ENCODE measurements at regions not wholly inside any gene's neighbourhood (a gene's known extent, or its start where the extent isn't known, plus 50 kb on each side); places are given as distances from the start of the nearest gene placed in this dataset.
A peak's percentile ranks its signal among the peaks of the same experiment; 100 is the strongest.

DNA sequence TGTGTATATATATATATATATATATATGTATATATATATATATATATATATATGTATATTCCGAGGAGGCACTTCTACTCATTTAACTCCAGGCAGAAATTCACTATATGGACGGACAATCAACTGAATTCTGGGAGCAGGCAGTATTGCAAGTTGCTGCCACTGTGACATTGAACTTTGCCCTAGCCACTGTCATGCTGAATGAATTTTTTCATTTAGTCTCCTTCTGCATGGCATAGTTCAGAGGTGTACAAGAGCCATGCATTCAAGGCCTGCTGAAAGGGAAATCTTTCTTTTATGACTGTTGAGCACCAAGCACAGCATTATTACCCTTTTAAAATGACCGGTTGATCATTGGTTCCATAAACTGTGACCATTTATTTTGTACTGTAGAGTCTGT, 176.2 kb upstream of the THRB start:
- Histone ChIP-seq H3K4me3 (ENCODE audit: low read length in 2 of 2) (no peak overlapping the region), H3K4me1 (ENCODE audit: insufficient read depth, low read length) (no peaks in the 10 kb centered on the region), H3K27me3 (ENCODE audit: insufficient read depth, low read length) (no peaks in the 10 kb centered on the region), H3K27ac (ENCODE audit: low read depth, low read length) (no peak overlapping the region), H3K9me3 (ENCODE audit: control insufficient read depth in 1 of 2, low read length in 2 of 2) (no peaks in the 10 kb centered on the region), H3K36me3 (ENCODE audit: insufficient read depth, low read length) (no peaks in the 10 kb centered on the region)
- no peaks in the 10 kb centered on the region for H3K36me3 Mint-ChIP-seq
- DNase-seq, result no peak
- no peak overlapping the region for H3K4me3 Mint-ChIP-seq
- ChIA-PET POLR2A (ENCODE audit: partially characterized antibody) (no interaction called here), CTCF (ENCODE audit: partially characterized antibody) (interaction anchor here (1.9 kb wide), 1 partner anchor 10 kb away, joined by 8 read pairs; no protein-coding TSS in a partner anchor)
- H3K27me3 Mint-ChIP-seq, result no peaks in the 10 kb centered on the region
- intact Hi-C loops (cut with micrococcal nuclease), result no loop called here
- H3K27ac Mint-ChIP-seq, result no peak overlapping the region
- peaks cover 0 to 6% (median 0%) of the 10 kb centered on the region in 8 donors for H3K9me3 Mint-ChIP-seq
- H3K4me1 Mint-ChIP-seq, result no peaks in the 10 kb centered on the region

DNA sequence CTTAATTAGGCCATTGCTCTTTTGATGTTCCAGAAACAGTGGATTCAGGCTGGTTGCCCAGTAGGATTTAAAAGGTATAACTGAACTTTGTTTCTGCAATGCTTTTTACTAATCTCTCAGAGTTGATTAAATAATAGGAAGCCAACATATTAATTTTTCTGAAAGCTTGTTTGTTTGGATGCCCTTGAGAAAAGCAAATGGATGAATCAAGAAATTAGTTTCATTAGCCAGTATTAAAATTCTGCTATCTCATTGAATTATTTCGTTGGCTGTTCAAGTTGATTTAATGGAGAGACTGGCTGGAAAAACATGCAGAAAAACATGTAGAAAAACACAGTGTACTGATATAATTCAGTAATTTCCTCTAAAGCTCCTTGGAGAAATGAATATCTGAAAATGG, 178.9 kb upstream of the THRB start:
- POLR2A ChIA-PET (ENCODE audit: partially characterized antibody), result no interaction called here
- H3K27ac ChIP-seq (ENCODE audit: low read depth, low read length), result no peak overlapping the region
- no peaks in the 10 kb centered on the region for H3K27me3 ChIP-seq (ENCODE audit: insufficient read depth, low read length)
- H3K4me1 Mint-ChIP-seq, result peaks cover 0 to 5% (median 1%) of the 10 kb centered on the region in 4 donors
- H3K4me3 ChIP-seq (ENCODE audit: low read length in 2 of 2), result no peak overlapping the region
- H3K36me3 Mint-ChIP-seq, result no peaks in the 10 kb centered on the region
- CTCF ChIA-PET (ENCODE audit: partially characterized antibody), result no interaction called here
- no peak for DNase-seq
- no peak overlapping the region for H3K27ac Mint-ChIP-seq
- intact Hi-C loops (cut with micrococcal nuclease), result no loop called here
- no peak overlapping the region for H3K4me3 Mint-ChIP-seq
- no peaks in the 10 kb centered on the region for H3K9me3 Mint-ChIP-seq
- H3K4me1 ChIP-seq (ENCODE audit: insufficient read depth, low read length), result no peaks in the 10 kb centered on the region
- H3K27me3 Mint-ChIP-seq, result peaks cover 0 to 1% of the 10 kb centered on the region in 2 donors
- no peaks in the 10 kb centered on the region for H3K9me3 ChIP-seq (ENCODE audit: control insufficient read depth in 1 of 2, low read length in 2 of 2)
- no peaks in the 10 kb centered on the region for H3K36me3 ChIP-seq (ENCODE audit: insufficient read depth, low read length)

DNA sequence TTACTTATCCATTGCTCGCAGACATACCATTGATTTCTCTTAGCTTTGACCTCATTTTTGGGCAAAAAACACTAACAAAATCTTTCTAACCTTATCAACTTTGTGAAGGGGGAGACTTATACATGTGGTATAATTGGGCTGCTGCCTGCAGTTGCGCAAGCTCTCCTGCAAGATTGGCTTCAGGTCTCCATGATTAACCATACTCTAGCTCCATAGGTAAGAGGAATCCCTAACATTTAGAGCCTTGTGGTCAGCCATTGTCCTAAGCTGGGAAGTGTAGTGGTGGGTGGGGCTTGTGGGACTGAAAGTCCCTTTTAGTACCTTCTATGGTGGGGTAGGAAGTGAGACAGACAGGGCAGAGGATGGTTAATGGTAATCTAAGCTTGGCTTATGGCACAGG, 179.6 kb upstream of the THRB start:
- Mint-ChIP-seq H3K27me3 (peaks cover 0 to 1% of the 10 kb centered on the region in 2 donors), H3K9me3 (no peaks in the 10 kb centered on the region), H3K4me3 (no peak overlapping the region), H3K4me1 (peaks cover 0 to 7% (median 3%) of the 10 kb centered on the region in 4 donors), H3K36me3 (no peaks in the 10 kb centered on the region), H3K27ac (no peak overlapping the region)
- ChIA-PET POLR2A (ENCODE audit: partially characterized antibody) (no interaction called here), CTCF (ENCODE audit: partially characterized antibody) (no interaction called here)
- no peak overlapping the region for H3K4me3 ChIP-seq (ENCODE audit: low read length in 2 of 2)
- H3K9me3 ChIP-seq (ENCODE audit: control insufficient read depth in 1 of 2, low read length in 2 of 2), result no peaks in the 10 kb centered on the region
- H3K27me3 ChIP-seq (ENCODE audit: insufficient read depth, low read length), result no peaks in the 10 kb centered on the region
- DNase-seq, result no peak
- intact Hi-C loops (cut with micrococcal nuclease), result no loop called here
- H3K4me1 ChIP-seq (ENCODE audit: insufficient read depth, low read length), result no peaks in the 10 kb centered on the region
- H3K27ac ChIP-seq (ENCODE audit: low read depth, low read length), result no peak overlapping the region
- H3K36me3 ChIP-seq (ENCODE audit: insufficient read depth, low read length), result no peaks in the 10 kb centered on the region

DNA sequence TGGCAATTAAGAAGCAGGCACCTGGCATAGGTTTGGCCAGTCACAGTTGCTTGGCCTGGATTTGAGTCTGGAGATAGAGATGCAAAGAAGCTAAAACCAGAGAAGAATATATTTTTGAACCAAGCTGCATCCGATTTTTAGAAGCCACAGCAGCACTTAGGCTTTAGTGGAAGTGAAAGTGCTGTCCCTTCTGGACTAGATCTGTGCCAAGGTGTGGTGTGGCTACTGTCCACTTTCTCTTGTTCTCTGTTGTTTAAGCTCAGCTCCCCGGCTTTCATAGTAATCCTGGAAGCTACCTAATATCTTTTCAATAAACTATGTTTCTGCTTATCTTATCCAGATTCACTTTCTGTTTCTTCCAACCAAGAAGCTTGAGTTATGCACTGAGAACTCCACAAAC, 183.4 kb upstream of the THRB start:
- Histone ChIP-seq H3K27ac (ENCODE audit: low read depth, low read length) (no peak overlapping the region), H3K27me3 (ENCODE audit: insufficient read depth, low read length) (no peaks in the 10 kb centered on the region), H3K4me3 (ENCODE audit: low read length in 2 of 2) (no peak overlapping the region), H3K36me3 (ENCODE audit: insufficient read depth, low read length) (no peaks in the 10 kb centered on the region), H3K9me3 (ENCODE audit: control insufficient read depth in 1 of 2, low read length in 2 of 2) (no peaks in the 10 kb centered on the region), H3K4me1 (ENCODE audit: insufficient read depth, low read length) (no peaks in the 10 kb centered on the region)
- Mint-ChIP-seq H3K4me3 (peak overlapping the region in 2 of 8 donors; percentile 26 to 42), H3K27ac (no peak overlapping the region), H3K4me1 (peaks cover 0 to 7% (median 3%) of the 10 kb centered on the region in 4 donors), H3K9me3 (peaks cover 0 to 3% (median 0%) of the 10 kb centered on the region in 8 donors), H3K36me3 (no peaks in the 10 kb centered on the region), H3K27me3 (peaks cover 0 to 1% of the 10 kb centered on the region in 2 donors)
- ChIA-PET CTCF (ENCODE audit: partially characterized antibody) (no interaction called here), POLR2A (ENCODE audit: partially characterized antibody) (no interaction called here)
- DNase-seq, result no peak
- intact Hi-C loops (cut with micrococcal nuclease), result no loop called here

DNA sequence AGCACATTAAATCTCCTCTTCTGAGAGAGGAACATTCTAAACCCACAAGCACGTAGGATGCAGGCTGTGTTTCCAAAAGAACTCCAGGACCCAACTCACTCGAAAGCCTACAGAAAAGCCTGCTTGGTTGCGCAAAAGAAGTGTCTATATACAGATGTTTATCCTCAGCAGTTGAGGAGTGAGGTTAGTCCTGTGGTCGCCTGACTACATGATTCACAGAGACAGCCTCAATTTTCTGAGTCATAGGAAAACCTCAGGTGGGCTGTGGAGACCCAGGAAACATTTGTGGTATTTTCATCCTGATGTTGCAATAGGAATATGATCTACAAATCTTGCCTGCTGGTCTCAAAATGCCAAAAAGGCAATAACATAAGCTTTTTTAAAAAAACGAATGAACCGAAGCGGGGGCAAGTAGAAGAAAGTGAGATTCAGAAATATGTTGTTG, 183.8 kb upstream of the THRB start:
- Histone ChIP-seq H3K27ac (ENCODE audit: low read depth, low read length) (no peak overlapping the region), H3K27me3 (ENCODE audit: insufficient read depth, low read length) (no peaks in the 10 kb centered on the region), H3K4me1 (ENCODE audit: insufficient read depth, low read length) (no peaks in the 10 kb centered on the region), H3K36me3 (ENCODE audit: insufficient read depth, low read length) (no peaks in the 10 kb centered on the region), H3K4me3 (ENCODE audit: low read length in 2 of 2) (no peak overlapping the region), H3K9me3 (ENCODE audit: control insufficient read depth in 1 of 2, low read length in 2 of 2) (no peaks in the 10 kb centered on the region)
- ChIA-PET POLR2A (ENCODE audit: partially characterized antibody) (no interaction called here), CTCF (ENCODE audit: partially characterized antibody) (no interaction called here)
- intact Hi-C loops (cut with micrococcal nuclease), result no loop called here
- peak overlapping the region in 2 of 8 donors; percentile 26 to 42 for H3K4me3 Mint-ChIP-seq
- DNase-seq, result no peak
- H3K9me3 Mint-ChIP-seq, result peaks cover 0 to 3% (median 0%) of the 10 kb centered on the region in 8 donors
- no peak overlapping the region for H3K27ac Mint-ChIP-seq
- peaks cover 0 to 7% (median 3%) of the 10 kb centered on the region in 4 donors for H3K4me1 Mint-ChIP-seq
- no peaks in the 10 kb centered on the region for H3K36me3 Mint-ChIP-seq
- H3K27me3 Mint-ChIP-seq, result peaks cover 0 to 1% of the 10 kb centered on the region in 2 donors

DNA sequence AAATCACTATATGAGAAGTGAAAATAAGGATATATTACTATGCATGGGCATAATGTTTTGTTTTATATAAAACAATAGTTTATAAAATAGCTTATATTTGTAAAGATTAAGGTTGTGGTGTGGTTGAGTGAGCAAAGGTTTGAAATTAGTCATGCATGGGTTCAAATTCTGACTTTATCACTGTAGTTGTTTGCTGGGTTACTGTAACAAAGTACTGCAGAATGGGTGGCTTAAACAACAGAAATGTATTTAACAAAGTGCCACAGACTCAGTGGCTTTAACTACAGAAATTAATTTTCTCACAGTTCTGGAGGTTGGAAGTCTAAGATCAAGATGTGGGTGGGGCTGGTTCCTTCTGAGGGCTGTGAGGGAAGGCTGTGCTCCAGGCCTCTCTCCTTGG, 184.8 kb upstream of the THRB start:
- Mint-ChIP-seq H3K4me1 (peaks cover 0 to 7% (median 3%) of the 10 kb centered on the region in 4 donors), H3K4me3 (no peak overlapping the region), H3K9me3 (peaks cover 0 to 3% (median 0%) of the 10 kb centered on the region in 8 donors), H3K36me3 (no peaks in the 10 kb centered on the region), H3K27me3 (peaks cover 0 to 1% of the 10 kb centered on the region in 2 donors), H3K27ac (no peak overlapping the region)
- no peak overlapping the region for H3K27ac ChIP-seq (ENCODE audit: low read depth, low read length)
- DNase-seq, result no peak
- intact Hi-C loops (cut with micrococcal nuclease), result no loop called here
- H3K4me3 ChIP-seq (ENCODE audit: low read length in 2 of 2), result no peak overlapping the region
- H3K4me1 ChIP-seq (ENCODE audit: insufficient read depth, low read length), result no peaks in the 10 kb centered on the region
- ChIA-PET CTCF (ENCODE audit: partially characterized antibody) (interaction anchor here (1.6 to 2.0 kb wide), 3 partner anchors 8 to 28 kb away, joined by 4 to 8 read pairs (median 4); no protein-coding TSS in a partner anchor), POLR2A (ENCODE audit: partially characterized antibody) (no interaction called here)
- no peaks in the 10 kb centered on the region for H3K36me3 ChIP-seq (ENCODE audit: insufficient read depth, low read length)
- no peaks in the 10 kb centered on the region for H3K27me3 ChIP-seq (ENCODE audit: insufficient read depth, low read length)
- H3K9me3 ChIP-seq (ENCODE audit: control insufficient read depth in 1 of 2, low read length in 2 of 2), result no peaks in the 10 kb centered on the region

DNA sequence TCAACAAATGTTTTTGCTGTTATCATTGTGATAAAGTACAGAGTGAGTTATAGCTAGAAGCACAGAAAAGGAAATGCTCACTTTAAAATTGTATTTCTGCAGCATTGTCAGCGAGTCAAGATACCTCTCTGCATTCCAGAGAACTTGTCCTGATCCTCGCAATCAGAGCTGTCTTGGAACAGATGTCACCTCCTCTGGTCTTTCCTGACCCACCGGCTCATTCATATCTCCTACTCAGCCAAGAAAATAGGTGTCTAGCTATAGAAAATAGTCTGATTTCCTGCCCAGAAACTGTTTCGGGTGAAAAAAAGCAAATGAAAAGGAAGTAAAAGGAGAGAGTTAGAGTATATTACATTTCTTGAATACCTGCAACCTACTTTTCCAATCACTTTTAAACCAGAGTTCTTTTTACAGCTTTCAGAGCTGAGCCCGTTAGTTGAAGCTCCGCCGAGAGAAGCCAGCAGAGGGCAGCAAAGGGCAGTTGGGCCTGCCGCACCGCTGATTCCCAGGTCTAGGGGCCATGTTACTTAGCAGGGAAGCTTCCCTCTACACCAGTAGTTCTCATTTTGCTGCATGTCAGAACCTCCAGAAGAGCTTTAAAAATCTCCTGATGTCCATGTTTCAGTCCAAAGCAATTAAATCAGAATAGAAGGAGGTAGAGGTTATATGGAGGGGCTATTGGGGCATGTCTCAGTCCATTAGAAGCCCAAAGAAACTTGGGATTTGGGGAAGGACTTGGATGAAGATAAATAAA, 185.7 kb upstream of the THRB start:
- ChIA-PET CTCF (ENCODE audit: partially characterized antibody) (interaction anchor here (0.5 to 2.0 kb wide), 8 partner anchors 8 to 1239 kb away, joined by 3 to 8 read pairs (median 4); no protein-coding TSS in a partner anchor), POLR2A (ENCODE audit: partially characterized antibody) (no interaction called here)
- DNase-seq, result peak in 3 of 5 donors; percentile 5 to 8 (median 6)
- Histone ChIP-seq H3K36me3 (ENCODE audit: insufficient read depth, low read length) (no peaks in the 10 kb centered on the region), H3K4me3 (ENCODE audit: low read length in 2 of 2) (no peak overlapping the region), H3K27ac (ENCODE audit: low read depth, low read length) (no peak overlapping the region), H3K9me3 (ENCODE audit: control insufficient read depth in 1 of 2, low read length in 2 of 2) (no peaks in the 10 kb centered on the region), H3K4me1 (ENCODE audit: insufficient read depth, low read length) (no peaks in the 10 kb centered on the region), H3K27me3 (ENCODE audit: insufficient read depth, low read length) (no peaks in the 10 kb centered on the region)
- H3K4me1 Mint-ChIP-seq, result peaks cover 0 to 7% (median 3%) of the 10 kb centered on the region in 4 donors
- peaks cover 0 to 1% of the 10 kb centered on the region in 2 donors for H3K27me3 Mint-ChIP-seq
- no peak overlapping the region for H3K4me3 Mint-ChIP-seq
- H3K36me3 Mint-ChIP-seq, result no peaks in the 10 kb centered on the region
- no peak overlapping the region for H3K27ac Mint-ChIP-seq
- peaks cover 0 to 3% (median 0%) of the 10 kb centered on the region in 8 donors for H3K9me3 Mint-ChIP-seq
- intact Hi-C loops (cut with micrococcal nuclease), result loop anchor here (5.0 kb wide), 1 partner anchor 683 kb away; no protein-coding TSS in a partner anchor
